Loucy (cell line): ENCODE measurements at regions not wholly inside any gene's neighbourhood (a gene's known extent, or its start where the extent isn't known, plus 50 kb on each side); places are given as distances from the start of the nearest gene placed in this dataset.

Experiments
- H2AFZ ChIP-seq: fragments of 200-600 bp; sonication (generic); 2 replicates; pipeline ENCODE4 v1.6.0; 2016; ENCODE audit warnings: antibody characterized with exemption, mild to moderate bottlenecking, low read length, moderate library complexity
- H3F3A ChIP-seq: fragments of 200-600 bp; 2 replicates; pipeline ENCODE4 v1.6.0; 2016; ENCODE audit warnings: antibody characterized with exemption, low read depth, mild to moderate bottlenecking
- H3K27me3 ChIP-seq: fragments of 200-600 bp; sonication (generic); 2 replicates; pipeline ENCODE4 v1.6.1; 2014; ENCODE audit warnings: low read length, mild to moderate bottlenecking; ENCODE audit not compliant: insufficient read depth, poor library complexity, severe bottlenecking
- H3K36me3 ChIP-seq: fragments of 200-600 bp; sonication (generic); 2 replicates; pipeline ENCODE4 v1.6.1; 2016; ENCODE audit warnings: low read length; ENCODE audit not compliant: insufficient read depth
- H3K4me1 ChIP-seq: fragments of 200-600 bp; sonication (generic); 2 replicates; pipeline ENCODE4 v1.5.1; 2014; ENCODE audit warnings: low read length, mild to moderate bottlenecking; ENCODE audit not compliant: insufficient read depth, poor library complexity, severe bottlenecking
- H3K4me2 ChIP-seq: fragments of 200-600 bp; sonication (generic); 2 replicates; pipeline ENCODE4 v1.6.0; 2014; ENCODE audit warnings: antibody characterized with exemption, low read length, low read depth, mild to moderate bottlenecking; ENCODE audit not compliant: poor library complexity, severe bottlenecking
- H3K4me3 ChIP-seq: fragments of 200-600 bp; sonication (generic); 2 replicates; pipeline ENCODE4 v1.5.1; 2014; ENCODE audit warnings: low read length, mild to moderate bottlenecking, mixed read lengths; ENCODE audit not compliant: poor library complexity, severe bottlenecking
- H3K79me2 ChIP-seq: fragments of 200-600 bp; sonication (generic); 2 replicates; pipeline ENCODE4 v1.6.1; 2014; ENCODE audit warnings: low read length; ENCODE audit not compliant: insufficient read depth
- H3K9ac ChIP-seq: fragments of 200-600 bp; sonication (generic); 2 replicates; pipeline ENCODE4 v1.6.0; 2014; ENCODE audit warnings: mild to moderate bottlenecking, low read depth, low read length, moderate library complexity; ENCODE audit not compliant: poor library complexity, severe bottlenecking
- H3K9me2 ChIP-seq: fragments of 200-600 bp; sonication (generic); replicated peaks from 2 replicates; pipeline ENCODE4 v1.6.1; 2016; ENCODE audit warnings: low read depth, low read length, mixed read lengths
- H3K9me3 ChIP-seq: fragments of 200-600 bp; sonication (generic); 2 replicates; pipeline ENCODE4 v1.6.1; 2014; ENCODE audit warnings: mild to moderate bottlenecking, antibody characterized with exemption, low read length, low read depth; ENCODE audit not compliant: insufficient read depth
- H4K20me1 ChIP-seq: fragments of 200-600 bp; sonication (generic); 2 replicates; pipeline ENCODE4 v1.6.0; 2014; ENCODE audit warnings: antibody characterized with exemption, low read length, mild to moderate bottlenecking; ENCODE audit not compliant: insufficient read depth, poor library complexity, severe bottlenecking
- CTCF ChIP-seq: fragments of 200-600 bp; sonication (generic); conservative IDR thresholded peaks from 2 replicates; pipeline ENCODE4 v1.5.1; 2014; ENCODE audit warnings: mild to moderate bottlenecking, antibody characterized with exemption, low read length
- EZH2phosphoT487 ChIP-seq: fragments of 200-600 bp; IDR thresholded peaks from 2 replicates; pipeline ENCODE4 v1.6.1; 2018; ENCODE audit warnings: antibody characterized with exemption, mild to moderate bottlenecking, moderate library complexity, borderline replicate concordance

GRCh38 chr14:95818581-95818980 is 58.1 kb upstream of the TUNAR start:
- Histone ChIP-seq H3K9ac (no peak overlapping the region), H3K4me3 (no peak overlapping the region), H3K4me2 (no peak overlapping the region), H3F3A (no peaks in the 10 kb centered on the region), H3K9me3 (no peaks in the 10 kb centered on the region), H3K4me1 (no peaks in the 10 kb centered on the region), H3K36me3 (no peaks in the 10 kb centered on the region), H3K79me2 (no peaks in the 10 kb centered on the region), H3K9me2 (no peaks in the 10 kb centered on the region), H3K27me3 (no peaks in the 10 kb centered on the region), H2AFZ (no peak overlapping the region), H4K20me1 (no peaks in the 10 kb centered on the region)
- TF ChIP-seq EZH2phosphoT487, result no peak
- no peak for TF ChIP-seq CTCF

GRCh38 chr14:95817271-95817670 is 59.4 kb upstream of the TUNAR start:
- Histone ChIP-seq H3K4me2 (no peak overlapping the region), H2AFZ (no peak overlapping the region), H3K9me2 (no peaks in the 10 kb centered on the region), H3K36me3 (no peaks in the 10 kb centered on the region), H3K27me3 (no peaks in the 10 kb centered on the region), H3F3A (no peaks in the 10 kb centered on the region), H3K9ac (no peak overlapping the region), H3K4me3 (no peak overlapping the region), H3K9me3 (no peaks in the 10 kb centered on the region), H3K79me2 (no peaks in the 10 kb centered on the region), H4K20me1 (no peaks in the 10 kb centered on the region), H3K4me1 (no peaks in the 10 kb centered on the region)
- no peak for TF ChIP-seq EZH2phosphoT487
- no peak for TF ChIP-seq CTCF

GRCh38 chr14:95816539-95816938 is 60.1 kb upstream of the TUNAR start:
- no peaks in the 10 kb centered on the region for H4K20me1 ChIP-seq
- H3F3A ChIP-seq, result no peaks in the 10 kb centered on the region
- TF ChIP-seq CTCF, result no peak
- no peak for TF ChIP-seq EZH2phosphoT487
- no peak overlapping the region for H3K4me3 ChIP-seq
- H3K9me2 ChIP-seq, result no peaks in the 10 kb centered on the region
- no peak overlapping the region for H3K4me2 ChIP-seq
- no peaks in the 10 kb centered on the region for H3K79me2 ChIP-seq
- no peak overlapping the region for H3K9ac ChIP-seq
- no peaks in the 10 kb centered on the region for H3K36me3 ChIP-seq
- no peak overlapping the region for H2AFZ ChIP-seq
- no peaks in the 10 kb centered on the region for H3K4me1 ChIP-seq
- no peaks in the 10 kb centered on the region for H3K9me3 ChIP-seq
- H3K27me3 ChIP-seq, result no peaks in the 10 kb centered on the region
